ENCODE measurements at regions not wholly inside any gene's neighbourhood (a gene's known extent, or its start where the extent isn't known, plus 50 kb on each side); places are given as distances from the start of the nearest gene placed in this dataset.

DNA sequence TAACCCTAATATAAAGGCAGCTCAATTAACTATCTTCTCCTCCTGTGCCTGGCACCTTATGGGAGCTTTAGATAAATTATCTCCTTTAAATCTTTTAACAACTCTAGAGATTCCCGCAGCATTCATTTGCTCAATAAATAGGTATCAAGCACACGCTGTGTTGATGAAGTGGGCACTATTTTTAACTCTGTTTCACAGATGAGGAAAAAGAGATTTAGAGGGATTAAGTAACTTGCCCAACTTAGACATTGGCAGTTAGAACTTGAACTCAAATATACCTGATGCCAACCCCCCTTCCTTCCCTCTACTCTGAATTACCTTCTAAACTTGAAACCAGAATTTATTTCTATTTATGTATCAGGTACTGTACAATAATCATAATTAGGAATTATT lies 112.4 kb downstream of the SH3TC2 start:
- no peak for DNase-seq (ENCODE audit: low spot score)

DNA sequence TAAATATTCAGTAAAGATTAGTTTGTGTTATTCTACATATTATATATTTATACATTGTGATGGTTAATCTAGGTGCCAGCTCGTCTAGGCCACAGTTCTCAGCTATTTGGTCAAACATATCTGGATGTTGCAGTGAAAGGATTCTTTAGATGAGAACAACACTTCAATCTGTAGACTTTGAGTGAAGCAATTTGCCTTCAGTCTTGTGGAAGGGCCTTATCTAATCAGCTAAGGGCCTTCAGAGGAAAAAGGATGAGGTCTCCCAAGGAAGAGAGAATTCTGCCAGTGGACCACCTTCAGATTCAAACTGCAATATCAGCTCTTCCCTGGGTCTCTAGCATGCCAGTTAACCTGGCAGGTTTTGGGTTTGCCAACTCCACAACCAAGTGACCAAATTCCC lies 112.0 kb downstream of the SH3TC2 start:
- DNase-seq (ENCODE audit: low spot score) = no peak

- DNase-seq (ENCODE audit: low spot score) = no peak
Observed at GRCh38 chr5:148951612-148952011, 111.2 kb downstream of the SH3TC2 start.

DNA sequence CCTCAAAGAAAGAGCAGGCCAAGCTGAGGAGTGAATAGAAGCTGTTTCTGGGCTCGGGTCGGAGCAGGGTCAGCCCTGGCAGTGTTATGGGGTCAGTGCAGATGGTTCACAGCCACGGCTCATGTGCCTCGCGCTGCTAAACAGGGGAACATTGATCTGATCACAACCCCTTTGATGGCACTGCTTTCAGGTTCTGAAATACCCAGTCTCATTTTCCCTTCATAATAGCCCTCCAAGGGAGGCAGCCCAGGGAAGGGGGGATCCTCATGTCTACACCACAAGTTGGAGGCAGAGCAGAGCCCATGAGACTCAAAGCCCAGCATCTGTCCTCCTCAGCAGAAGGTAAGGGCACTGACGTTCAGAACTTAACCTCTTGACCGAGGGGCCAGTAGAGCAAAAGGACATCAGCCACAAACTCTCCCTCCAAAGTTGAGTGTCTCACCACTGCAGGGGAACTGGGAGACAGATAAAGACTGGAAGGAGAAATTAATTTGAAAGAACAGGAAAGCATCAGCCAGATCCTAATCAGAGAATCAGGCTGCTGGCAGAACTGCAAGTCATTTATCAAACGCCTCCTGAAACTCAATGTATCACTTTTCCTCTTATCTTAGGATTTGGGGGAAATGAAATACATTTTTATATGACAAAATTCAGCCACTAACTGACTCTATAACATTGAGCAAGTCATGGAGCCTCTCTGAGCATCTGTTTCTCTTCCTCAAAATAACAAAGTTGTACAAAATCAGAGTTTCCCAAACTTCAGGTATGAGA lies 110.6 kb downstream of the SH3TC2 start:
- DNase-seq (ENCODE audit: low spot score) = no peak

GRCh38 chr5:148953711-148954110 lies 109.2 kb downstream of the SH3TC2 start:
- DNase-seq (ENCODE audit: low spot score) = no peak

Data from H4 (cell line).